Activated T-cell treated with anti-CD3 and anti-CD28 coated beads, Interleukin-2, amount 50 U/mL, for 4 hours (primary cell): ENCODE measurements at regions not wholly inside any gene's neighbourhood (a gene's known extent, or its start where the extent isn't known, plus 50 kb on each side); places are given as distances from the start of the nearest gene placed in this dataset.

Experiments used
- ATAC-seq, 2 donors: fragments of 200-7000 bp; cut with Tn5 transposase; one replicate each; pipeline ENCODE4 v1.10.0; 2021
- DNase-seq: peaks from one replicate; pipeline ENCODE4 v3.0.0-alpha.2; 2020
- H3K27me3 Mint-ChIP-seq: one replicate; pipeline ENCODE4 v1.8.0; 2021; ENCODE audit warnings: low read depth, mixed read lengths
- H3K36me3 Mint-ChIP-seq: one replicate; pipeline ENCODE4 v1.8.0; 2022; ENCODE audit warnings: mixed read lengths; ENCODE audit not compliant: insufficient read depth
- H3K4me1 Mint-ChIP-seq: one replicate; pipeline ENCODE4 v1.8.0; 2021; ENCODE audit warnings: low read depth, mixed read lengths
- H3K4me3 Mint-ChIP-seq: one replicate; pipeline ENCODE4 v1.8.0; 2021; ENCODE audit warnings: mild to moderate bottlenecking, moderate library complexity, mixed read lengths
- H3K9me3 Mint-ChIP-seq: one replicate; pipeline ENCODE4 v1.8.0; 2021; ENCODE audit warnings: mixed read lengths

DNA sequence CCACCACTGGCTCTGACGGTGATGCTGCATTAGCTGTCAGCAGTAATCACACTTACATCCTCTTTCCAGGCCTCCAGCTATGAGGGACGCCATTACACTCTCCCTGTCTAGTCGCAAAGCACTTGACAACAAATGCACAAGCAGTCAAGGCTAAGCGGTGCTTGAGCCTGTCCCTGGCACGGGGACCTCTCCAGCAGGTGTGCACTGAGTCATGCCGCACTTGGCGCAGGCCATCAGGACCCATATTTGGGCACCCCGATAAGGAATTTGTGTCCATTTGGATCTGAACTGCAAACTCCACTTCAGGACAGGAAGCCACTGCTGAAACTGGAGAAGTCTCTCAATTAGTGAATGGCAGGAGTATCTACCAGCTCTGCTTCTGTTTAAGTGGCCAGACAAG is 301.9 kb upstream of the OBI1 start:
- no peak for DNase-seq
- Mint-ChIP-seq H3K4me3 (no peak overlapping the region), H3K27me3 (peaks cover 7% of the 10 kb centered on the region), H3K36me3 (no peaks in the 10 kb centered on the region), H3K9me3 (no peaks in the 10 kb centered on the region), H3K4me1 (no peaks in the 10 kb centered on the region)
- no peak for ATAC-seq

DNA sequence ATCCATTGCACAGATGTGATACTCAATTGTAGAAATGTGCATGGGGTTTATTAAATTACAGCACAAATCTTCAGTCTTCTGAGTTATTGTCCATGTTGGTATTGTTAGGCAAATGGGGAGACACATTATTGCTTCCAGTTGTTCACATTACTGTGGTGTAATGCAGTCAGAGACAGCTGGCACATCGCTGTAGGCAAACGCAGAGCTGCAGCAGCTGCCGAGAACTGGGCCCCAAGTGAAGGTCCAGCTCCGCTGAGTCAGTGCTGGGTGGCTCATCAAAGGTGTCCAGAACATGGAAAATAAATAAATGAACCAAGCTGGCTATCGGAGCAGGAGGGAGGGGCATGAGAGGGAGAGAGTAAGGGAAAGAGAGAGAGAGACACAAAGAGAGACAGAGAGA is 299.1 kb upstream of the OBI1 start:
- Mint-ChIP-seq H3K27me3 (peaks cover 10% of the 10 kb centered on the region), H3K36me3 (no peaks in the 10 kb centered on the region), H3K9me3 (no peaks in the 10 kb centered on the region), H3K4me1 (no peaks in the 10 kb centered on the region), H3K4me3 (no peak overlapping the region)
- ATAC-seq (no peak), DNase-seq (no peak)

DNA sequence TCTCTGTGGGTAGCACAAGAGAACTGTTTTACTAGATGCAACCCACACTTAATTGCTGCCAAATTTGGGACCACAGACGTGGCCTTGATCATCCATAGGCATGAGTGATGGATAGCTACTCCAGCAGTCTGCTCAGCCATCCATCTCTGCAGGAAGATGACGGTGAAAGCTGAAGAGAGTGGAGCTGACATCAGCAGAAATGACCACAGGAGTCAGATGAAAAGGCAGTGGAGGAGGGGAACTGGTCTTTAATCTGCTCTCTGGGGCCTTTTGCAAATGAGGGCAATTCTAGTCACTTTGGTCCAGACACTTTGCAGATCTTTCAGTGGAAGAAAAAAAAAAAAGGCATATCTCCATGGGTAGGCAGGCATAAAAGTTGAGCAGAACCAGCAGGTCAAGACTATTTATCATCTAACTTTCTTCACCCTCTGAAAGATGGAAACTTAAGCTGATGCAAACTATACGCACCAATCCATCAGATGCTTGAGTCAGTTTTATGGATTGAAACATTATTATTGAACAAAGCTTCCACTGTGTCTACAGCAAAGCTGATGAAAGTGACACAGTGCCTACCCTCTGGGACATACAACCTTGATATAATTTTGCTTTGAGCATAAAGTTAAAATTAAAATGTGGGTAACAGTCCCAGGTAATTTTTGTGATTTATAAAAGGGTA is 281.6 kb upstream of the OBI1 start:
- ATAC-seq (no peak), DNase-seq (no peak)
- Mint-ChIP-seq H3K4me3 (no peak overlapping the region), H3K9me3 (no peaks in the 10 kb centered on the region), H3K4me1 (no peaks in the 10 kb centered on the region), H3K36me3 (no peaks in the 10 kb centered on the region), H3K27me3 (peaks cover 2% of the 10 kb centered on the region)

DNA sequence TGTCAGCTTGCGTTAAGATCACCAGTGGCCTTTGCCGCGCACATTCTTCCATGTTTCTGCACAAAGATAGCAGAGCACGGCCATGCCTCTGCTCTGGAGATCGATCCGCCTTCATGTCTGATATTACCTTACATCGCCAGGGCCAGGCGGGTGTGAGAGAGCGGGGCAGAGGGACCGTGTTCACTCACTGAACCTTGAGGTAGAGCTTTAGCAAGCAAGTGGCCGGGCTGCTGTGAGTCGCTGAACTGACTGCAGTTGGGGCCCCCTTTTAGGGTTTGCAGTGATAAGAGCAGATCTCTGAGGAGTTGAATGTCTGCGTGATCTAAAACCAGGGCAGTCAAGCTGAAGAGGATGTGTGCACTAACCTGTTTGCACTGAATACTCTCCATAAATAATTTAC is 275.4 kb upstream of the OBI1 start:
- DNase-seq: no peak
- Mint-ChIP-seq H3K4me1 (no peaks in the 10 kb centered on the region), H3K36me3 (no peaks in the 10 kb centered on the region), H3K27me3 (no peaks in the 10 kb centered on the region), H3K9me3 (no peaks in the 10 kb centered on the region), H3K4me3 (no peak overlapping the region)
- ATAC-seq: no peak

DNA sequence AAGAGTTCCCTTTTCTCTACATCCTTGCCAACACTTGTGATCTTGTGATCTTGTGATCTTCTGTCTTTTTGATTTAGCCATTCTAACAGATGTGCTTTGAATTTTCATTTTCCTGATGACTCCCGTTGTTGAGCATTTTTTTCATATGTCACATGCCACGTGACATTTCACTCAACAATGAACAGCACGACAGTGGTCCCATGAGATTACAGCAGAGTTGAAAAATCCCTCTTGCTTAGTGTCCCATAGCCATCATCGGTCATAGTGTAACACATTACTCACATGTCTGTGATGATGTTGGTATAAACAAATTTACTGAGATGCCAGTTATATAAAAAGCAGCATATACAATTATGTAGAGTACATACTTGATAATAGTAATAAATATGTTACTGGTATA is 256.1 kb upstream of the OBI1 start:
- H3K27me3 Mint-ChIP-seq: no peaks in the 10 kb centered on the region
- H3K4me1 Mint-ChIP-seq: no peaks in the 10 kb centered on the region

DNA sequence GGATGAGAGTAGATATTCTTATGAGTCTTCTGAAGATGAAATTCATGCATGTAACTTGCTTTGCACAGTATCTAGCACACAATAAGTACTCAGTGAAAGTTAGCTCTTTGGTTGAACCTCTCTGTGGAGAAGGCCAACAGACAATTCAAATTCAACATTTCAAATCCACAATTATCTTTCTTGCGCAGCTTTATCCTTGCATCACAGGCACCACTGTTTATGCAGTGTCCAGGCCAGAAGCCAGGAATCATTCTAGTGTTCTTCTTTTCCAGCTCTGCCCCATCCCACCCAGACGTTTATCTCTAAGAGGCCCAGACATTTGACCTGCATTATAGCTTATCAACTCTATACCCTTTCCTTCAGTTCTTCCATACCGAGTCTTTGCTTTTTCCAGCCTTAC is 254.7 kb upstream of the OBI1 start:
- no peaks in the 10 kb centered on the region for H3K27me3 Mint-ChIP-seq
- H3K9me3 Mint-ChIP-seq: no peaks in the 10 kb centered on the region
- ATAC-seq (no peak), DNase-seq (no peak)
- no peaks in the 10 kb centered on the region for H3K4me1 Mint-ChIP-seq
- H3K36me3 Mint-ChIP-seq: no peaks in the 10 kb centered on the region
- no peak overlapping the region for H3K4me3 Mint-ChIP-seq

More for the DNA sequence above, 256.1 kb upstream of the OBI1 start:
- Mint-ChIP-seq H3K36me3 (no peaks in the 10 kb centered on the region), H3K9me3 (no peaks in the 10 kb centered on the region), H3K4me3 (no peak overlapping the region)
- ATAC-seq (no peak), DNase-seq (no peak)

DNA sequence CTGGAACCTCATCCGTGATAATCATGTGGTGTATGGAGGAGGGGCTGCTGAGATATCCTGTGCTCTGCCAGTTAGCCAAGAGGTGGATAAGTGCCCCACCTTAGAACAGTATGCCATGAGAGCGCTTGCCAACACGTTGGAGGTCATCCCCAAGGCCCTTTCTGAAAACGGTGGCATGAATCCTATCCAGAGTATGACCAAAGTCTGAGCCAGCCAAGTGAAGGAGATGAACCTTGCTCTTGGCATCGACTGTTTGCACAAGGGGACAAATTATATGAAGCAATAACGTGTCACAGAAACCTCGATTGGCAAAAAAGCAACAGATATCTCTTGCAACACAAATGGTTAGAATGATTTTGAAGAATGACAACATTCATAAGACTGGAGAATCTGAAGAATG is 251.2 kb upstream of the OBI1 start:
- ATAC-seq: no peak
- Mint-ChIP-seq H3K4me3 (no peak overlapping the region), H3K36me3 (no peaks in the 10 kb centered on the region), H3K9me3 (no peaks in the 10 kb centered on the region), H3K4me1 (no peaks in the 10 kb centered on the region), H3K27me3 (peaks cover 1% of the 10 kb centered on the region)
- DNase-seq: no peak

DNA sequence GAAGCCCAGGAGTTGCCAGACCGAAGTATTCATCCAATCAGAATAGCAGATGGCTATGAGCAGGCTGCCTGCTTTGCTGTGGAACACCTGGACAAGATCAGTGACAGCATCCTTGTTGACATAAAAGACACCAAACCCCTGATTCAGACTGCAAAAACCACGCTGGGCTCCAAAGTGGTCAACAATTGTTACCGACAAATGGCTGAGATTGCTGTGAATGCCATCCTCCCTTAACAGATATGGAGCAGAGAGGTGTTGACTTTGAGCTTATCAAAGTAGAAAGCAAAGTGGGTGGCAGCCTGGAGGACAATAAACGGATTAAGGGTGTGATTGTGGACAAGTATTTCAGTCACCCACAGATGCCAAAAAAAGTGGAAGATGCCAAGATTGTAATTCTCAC is 250.3 kb upstream of the OBI1 start:
- no peak overlapping the region for H3K4me3 Mint-ChIP-seq
- no peaks in the 10 kb centered on the region for H3K4me1 Mint-ChIP-seq
- peaks cover 1% of the 10 kb centered on the region for H3K27me3 Mint-ChIP-seq
- H3K36me3 Mint-ChIP-seq: no peaks in the 10 kb centered on the region
- ATAC-seq (no peak), DNase-seq (no peak)
- H3K9me3 Mint-ChIP-seq: no peaks in the 10 kb centered on the region

DNA sequence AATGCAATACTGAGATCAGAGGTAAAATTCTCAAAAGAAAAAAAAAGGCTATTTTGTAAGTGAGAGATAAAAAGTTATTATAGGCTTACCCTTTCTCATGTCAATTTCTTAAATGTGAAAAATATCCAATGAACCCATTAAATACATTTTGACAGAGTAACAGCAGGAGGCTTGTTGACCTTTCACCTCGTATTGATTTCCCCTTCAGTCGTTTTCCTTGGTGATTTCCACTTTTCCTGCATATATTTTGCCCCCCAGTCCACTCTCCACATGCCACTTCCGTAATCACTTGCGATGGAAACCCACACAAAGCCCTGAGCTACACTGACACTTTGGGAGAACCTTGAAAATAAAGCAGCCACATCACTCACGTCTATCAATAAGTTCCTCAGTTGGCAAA is 248.1 kb upstream of the OBI1 start:
- H3K36me3 Mint-ChIP-seq: no peaks in the 10 kb centered on the region
- H3K4me3 Mint-ChIP-seq: no peak overlapping the region
- ATAC-seq: no peak
- no peak for DNase-seq
- H3K9me3 Mint-ChIP-seq: no peaks in the 10 kb centered on the region
- peaks cover 1% of the 10 kb centered on the region for H3K27me3 Mint-ChIP-seq
- H3K4me1 Mint-ChIP-seq: no peaks in the 10 kb centered on the region

DNA sequence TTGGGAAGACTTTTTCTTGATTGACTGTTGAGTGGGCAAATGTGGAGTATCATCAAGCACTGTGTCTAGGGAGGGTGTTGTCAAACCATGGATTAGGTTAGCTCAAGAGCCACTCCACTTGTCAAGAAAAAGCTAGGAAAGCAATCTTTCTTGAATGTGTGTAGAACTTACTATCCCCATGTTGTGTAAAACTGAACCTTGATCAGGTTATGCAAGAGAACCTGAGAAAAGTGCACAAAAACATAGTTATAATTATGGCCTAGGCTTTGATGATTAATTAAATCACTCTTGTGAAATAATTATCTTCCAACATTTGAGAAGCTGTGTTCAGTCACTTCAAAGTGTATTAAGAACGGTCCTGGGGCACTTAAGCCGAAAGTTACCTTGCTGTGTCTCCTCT is 238.2 kb upstream of the OBI1 start:
- H3K27me3 Mint-ChIP-seq: peaks cover 7% of the 10 kb centered on the region
- ATAC-seq: no peak
- H3K4me1 Mint-ChIP-seq: no peaks in the 10 kb centered on the region
- H3K4me3 Mint-ChIP-seq: no peak overlapping the region
- H3K36me3 Mint-ChIP-seq: no peaks in the 10 kb centered on the region
- no peaks in the 10 kb centered on the region for H3K9me3 Mint-ChIP-seq
- DNase-seq: no peak

DNA sequence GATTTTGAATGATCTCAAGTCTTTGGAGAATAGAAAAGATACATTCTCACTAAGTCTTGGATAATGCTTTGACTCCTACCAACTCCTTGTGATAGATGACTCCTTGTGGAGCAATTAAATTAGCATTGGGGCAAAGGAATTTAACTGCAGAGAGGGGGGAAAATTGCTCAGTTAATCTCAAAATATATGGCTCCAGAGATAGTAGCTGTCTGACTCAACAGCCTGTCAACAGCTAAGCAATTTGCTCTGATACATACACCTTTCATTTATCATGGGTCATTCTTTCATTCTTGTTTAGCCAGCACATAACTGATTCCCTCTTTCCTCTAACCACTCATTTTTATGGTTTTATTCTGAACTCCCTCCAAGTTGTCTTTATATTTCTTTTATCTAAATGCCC is 225.6 kb upstream of the OBI1 start:
- no peaks in the 10 kb centered on the region for H3K36me3 Mint-ChIP-seq
- ATAC-seq: no peak
- no peaks in the 10 kb centered on the region for H3K9me3 Mint-ChIP-seq
- H3K4me3 Mint-ChIP-seq: no peak overlapping the region
- peaks cover 6% of the 10 kb centered on the region for H3K27me3 Mint-ChIP-seq
- no peaks in the 10 kb centered on the region for H3K4me1 Mint-ChIP-seq
- DNase-seq: no peak

DNA sequence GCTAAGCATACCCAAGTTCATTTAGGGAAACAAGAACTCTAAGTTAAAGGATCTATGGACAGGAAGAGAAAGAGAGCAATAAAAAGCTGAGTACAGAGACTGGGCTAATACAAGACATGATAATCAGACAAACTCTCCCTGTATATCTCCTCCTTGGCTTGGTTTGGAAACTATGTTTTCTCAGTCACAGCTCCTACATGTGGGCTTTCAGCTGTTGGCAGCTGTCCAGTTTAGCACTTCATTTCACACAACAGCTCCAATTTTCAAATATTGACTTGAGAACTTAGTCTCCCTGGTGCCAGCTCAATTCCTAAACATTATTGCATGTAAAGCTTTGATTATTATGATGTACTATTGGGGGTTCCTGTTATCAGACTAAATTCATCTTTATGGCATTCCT is 222.8 kb upstream of the OBI1 start:
- H3K36me3 Mint-ChIP-seq: no peaks in the 10 kb centered on the region
- DNase-seq (no peak), ATAC-seq (no peak)
- H3K4me3 Mint-ChIP-seq: no peak overlapping the region
- H3K9me3 Mint-ChIP-seq: no peaks in the 10 kb centered on the region
- peaks cover 6% of the 10 kb centered on the region for H3K27me3 Mint-ChIP-seq
- no peaks in the 10 kb centered on the region for H3K4me1 Mint-ChIP-seq

DNA sequence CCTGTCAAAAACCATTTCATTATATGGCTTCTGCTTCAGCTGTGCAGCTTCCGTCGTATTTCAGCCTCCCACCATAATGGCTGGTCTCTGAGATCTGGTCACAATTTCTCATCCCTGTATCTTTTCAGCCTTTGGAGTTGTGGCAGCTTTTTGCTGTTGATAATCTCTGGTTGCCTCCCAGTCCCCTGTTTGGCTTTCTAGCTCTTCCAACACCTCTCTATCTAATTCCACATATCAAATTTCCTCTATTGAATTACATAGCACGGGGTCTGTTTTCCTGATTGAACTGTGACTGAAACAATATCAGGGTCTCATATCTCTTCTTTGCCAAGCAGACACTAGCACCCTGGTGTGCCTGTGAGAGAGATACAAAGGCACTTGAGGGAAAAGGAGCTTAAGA is 222.1 kb upstream of the OBI1 start:
- peaks cover 6% of the 10 kb centered on the region for H3K27me3 Mint-ChIP-seq
- no peaks in the 10 kb centered on the region for H3K9me3 Mint-ChIP-seq
- no peak for DNase-seq
- ATAC-seq: no peak
- no peaks in the 10 kb centered on the region for H3K36me3 Mint-ChIP-seq
- no peaks in the 10 kb centered on the region for H3K4me1 Mint-ChIP-seq
- no peak overlapping the region for H3K4me3 Mint-ChIP-seq

DNA sequence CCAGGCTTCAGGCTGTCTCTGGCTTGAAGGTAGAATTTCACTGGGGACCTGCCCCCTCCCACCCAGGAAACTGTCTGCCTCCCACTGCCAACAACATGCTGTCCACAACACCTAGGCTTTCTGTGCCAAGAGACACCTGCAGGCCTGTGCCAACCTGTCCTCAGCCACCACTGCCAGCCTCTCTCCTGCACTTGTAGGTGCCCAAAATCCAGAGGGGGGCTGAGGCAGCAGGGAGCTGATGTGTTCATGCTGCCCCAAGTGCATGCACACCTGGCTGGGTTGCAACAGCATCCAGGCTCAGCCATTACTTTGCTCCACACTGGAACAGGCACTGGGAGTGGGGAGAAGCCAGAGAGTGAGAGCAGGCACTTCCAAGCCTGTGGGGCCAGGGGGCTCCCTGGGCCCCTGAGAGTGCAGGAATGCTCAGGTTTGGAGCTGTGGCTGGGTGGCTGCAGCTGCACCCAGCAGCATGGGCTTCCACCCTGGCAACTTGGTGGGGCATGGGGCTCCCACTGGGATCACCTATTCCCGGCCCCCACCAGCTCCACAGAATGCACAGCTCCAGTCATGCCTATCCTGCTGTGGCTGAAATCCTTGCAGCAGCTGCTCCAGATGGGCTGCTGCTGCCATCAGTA is 218.1 kb upstream of the OBI1 start:
- Mint-ChIP-seq H3K4me3 (no peak overlapping the region), H3K36me3 (no peaks in the 10 kb centered on the region), H3K9me3 (no peaks in the 10 kb centered on the region), H3K4me1 (no peaks in the 10 kb centered on the region), H3K27me3 (no peaks in the 10 kb centered on the region)
- DNase-seq: no peak
- ATAC-seq: no peak

DNA sequence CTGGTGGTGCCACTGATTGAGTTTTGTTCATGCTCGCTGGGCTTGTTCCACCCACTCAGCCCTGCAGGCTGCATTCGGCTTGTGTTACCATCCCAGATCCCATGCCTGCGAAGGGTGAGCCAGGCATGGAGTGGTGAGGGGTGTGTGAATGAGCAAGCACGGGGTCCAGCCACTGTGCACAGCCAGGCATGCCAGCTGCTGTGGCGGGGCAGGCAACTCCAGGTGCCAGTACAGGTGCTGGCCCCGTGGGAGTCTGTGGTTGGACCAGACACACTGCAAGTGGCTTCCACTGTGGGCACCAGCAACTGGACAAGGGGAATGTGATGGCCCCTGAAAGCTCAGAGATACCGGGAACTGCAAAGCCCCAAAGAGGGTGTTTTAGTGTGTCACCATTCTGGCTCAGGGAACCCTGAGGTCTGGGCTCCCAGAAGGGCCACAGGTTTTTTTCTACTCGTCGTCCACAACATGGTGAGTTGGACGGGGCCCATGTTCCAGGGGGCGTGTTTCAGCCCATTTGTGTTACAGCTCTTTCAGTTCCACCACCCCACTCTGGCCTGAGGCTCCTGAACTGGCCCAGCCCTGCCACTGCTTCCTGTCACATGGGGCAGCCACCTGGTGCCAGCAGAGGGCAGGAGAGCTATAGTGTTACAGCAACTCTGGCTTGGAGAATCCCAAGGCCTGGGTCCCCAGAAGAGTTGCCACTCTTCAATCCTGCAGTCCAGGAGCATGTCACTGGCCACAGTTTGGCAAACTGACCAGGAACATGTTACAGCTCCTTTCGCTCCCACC is 217.0 kb upstream of the OBI1 start:
- no peaks in the 10 kb centered on the region for H3K36me3 Mint-ChIP-seq
- no peak overlapping the region for H3K4me3 Mint-ChIP-seq
- no peaks in the 10 kb centered on the region for H3K27me3 Mint-ChIP-seq
- no peaks in the 10 kb centered on the region for H3K9me3 Mint-ChIP-seq
- ATAC-seq (no peak), DNase-seq (no peak)
- no peaks in the 10 kb centered on the region for H3K4me1 Mint-ChIP-seq
